ENCODE measurements at regions not wholly inside any gene's neighbourhood (a gene's known extent, or its start where the extent isn't known, plus 50 kb on each side); places are given as distances from the start of the nearest gene placed in this dataset.

- Histone ChIP-seq H3K4me1 (ENCODE audit: insufficient read depth) (peaks cover 40% of the 10 kb centered on the region), H3K9me3 (ENCODE audit: low read depth) (no peaks in the 10 kb centered on the region), H4K20me1 (ENCODE audit: insufficient read depth) (no peaks in the 10 kb centered on the region), H2AFZ (peak overlapping the region; percentile 82), H3K27ac (peak overlapping the region; percentile 85), H3K4me2 (ENCODE audit: unreplicated experiment) (peak overlapping the region; percentile 99), H3K27me3 (replicated peaks; ENCODE audit: insufficient read depth) (no peaks in the 10 kb centered on the region), H3K36me3 (ENCODE audit: low read depth) (no peaks in the 10 kb centered on the region), H3F3A (ENCODE audit: insufficient read depth) (peaks cover 30% of the 10 kb centered on the region), H3K4me3 (peak overlapping the region; percentile 74), H3K9me2 (ENCODE audit: insufficient read depth) (no peaks in the 10 kb centered on the region), H3K79me2 (ENCODE audit: insufficient read depth) (peaks cover 34% of the 10 kb centered on the region), H3K9ac (peak overlapping the region; percentile 75)
- WGBS, 2 experiments (ENCODE audit: low coverage in 1 of 2, low lambda C conversion rate in 2 of 2, missing lambda C conversion rate in 2 of 2), result 0 to 2% methylated on average over 6 of the region's 6 CpGs
- peak; percentile 92 for DNase-seq
- no peak for TF ChIP-seq EZH2phosphoT487 (IDR thresholded peaks at IDR 0.05; ENCODE audit: insufficient read depth, low read depth)
- no peak for TF ChIP-seq EZH2 (IDR thresholded peaks at IDR 0.05; ENCODE audit: insufficient read depth, poor library complexity, severe bottlenecking)
- in situ Hi-C loops (cut with MboI), result no loop called here
Measured at GRCh38 chr21:16535102-16535422, 805.3 kb downstream of the USP25 start.

DNA sequence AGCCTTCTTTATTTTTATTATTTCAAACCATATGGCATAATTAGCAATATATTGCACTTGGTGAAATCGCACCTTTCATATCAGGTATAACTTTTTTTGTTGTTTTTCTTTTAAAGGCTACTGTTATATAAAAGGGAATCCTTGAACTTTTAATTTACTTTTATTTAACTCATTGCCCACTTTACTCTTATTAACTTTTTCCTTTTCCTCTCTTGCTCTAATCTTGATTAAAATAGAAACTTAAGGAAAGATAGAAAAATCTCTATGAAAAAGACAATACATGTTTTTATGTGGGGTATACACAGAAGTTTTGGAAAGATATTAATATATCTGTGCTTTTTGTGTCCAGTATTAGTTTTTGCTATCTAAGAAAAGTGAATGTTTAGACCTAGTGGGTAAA, 805.8 kb downstream of the USP25 start:
- DNase-seq, result no peak
- Histone ChIP-seq H3K27me3 (replicated peaks; ENCODE audit: insufficient read depth) (no peaks in the 10 kb centered on the region), H3K9ac (peak overlapping the region; percentile 75), H3K4me2 (ENCODE audit: unreplicated experiment) (peak overlapping the region; percentile 99), H4K20me1 (ENCODE audit: insufficient read depth) (no peaks in the 10 kb centered on the region), H3K4me3 (peak overlapping the region; percentile 74), H3K79me2 (ENCODE audit: insufficient read depth) (peaks cover 34% of the 10 kb centered on the region), H2AFZ (peak overlapping the region; percentile 82), H3K9me3 (ENCODE audit: low read depth) (no peaks in the 10 kb centered on the region), H3K9me2 (ENCODE audit: insufficient read depth) (no peaks in the 10 kb centered on the region), H3K4me1 (ENCODE audit: insufficient read depth) (peaks cover 40% of the 10 kb centered on the region), H3K27ac (peak overlapping the region; percentile 85), H3K36me3 (ENCODE audit: low read depth) (no peaks in the 10 kb centered on the region), H3F3A (ENCODE audit: insufficient read depth) (peaks cover 30% of the 10 kb centered on the region)
- 0 to 2% methylated on average over 1 of the region's 1 CpG for WGBS, 2 experiments (ENCODE audit: low coverage in 1 of 2, low lambda C conversion rate in 2 of 2, missing lambda C conversion rate in 2 of 2)
- TF ChIP-seq EZH2phosphoT487 (IDR thresholded peaks at IDR 0.05; ENCODE audit: insufficient read depth, low read depth), result no peak
- TF ChIP-seq EZH2 (IDR thresholded peaks at IDR 0.05; ENCODE audit: insufficient read depth, poor library complexity, severe bottlenecking), result no peak
- in situ Hi-C loops (cut with MboI), result no loop called here

DNA sequence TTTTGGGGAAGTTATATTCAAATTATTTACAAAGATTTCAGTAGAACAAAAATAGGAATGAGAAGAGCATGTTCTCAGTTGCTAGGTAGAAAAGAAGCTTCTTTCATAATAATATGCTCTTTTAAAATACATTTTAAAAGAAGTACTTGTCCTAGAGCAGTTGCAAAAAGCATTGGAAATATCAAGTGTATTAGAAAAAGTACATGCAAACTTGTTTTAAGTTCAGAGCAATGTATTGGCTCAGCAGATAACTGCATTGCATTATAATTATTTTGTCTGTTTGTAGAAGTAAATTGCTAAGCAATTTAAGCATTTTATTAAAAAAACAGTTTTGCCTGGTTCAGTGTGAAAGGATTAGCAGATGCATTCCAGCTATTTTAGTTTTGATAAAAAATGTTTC, 806.4 kb downstream of the USP25 start:
- in situ Hi-C loops (cut with MboI), result no loop called here
- H3K79me2 ChIP-seq (ENCODE audit: insufficient read depth), result peaks cover 34% of the 10 kb centered on the region
- peaks cover 30% of the 10 kb centered on the region for H3F3A ChIP-seq (ENCODE audit: insufficient read depth)
- H4K20me1 ChIP-seq (ENCODE audit: insufficient read depth), result no peaks in the 10 kb centered on the region
- peak overlapping the region; percentile 75 for H3K9ac ChIP-seq
- H3K4me1 ChIP-seq (ENCODE audit: insufficient read depth), result peaks cover 40% of the 10 kb centered on the region
- H3K9me3 ChIP-seq (ENCODE audit: low read depth), result no peaks in the 10 kb centered on the region
- DNase-seq, result no peak
- no peaks in the 10 kb centered on the region for H3K36me3 ChIP-seq (ENCODE audit: low read depth)
- H2AFZ ChIP-seq, result peak overlapping the region; percentile 82
- H3K4me2 ChIP-seq (ENCODE audit: unreplicated experiment), result peak overlapping the region; percentile 99
- no peaks in the 10 kb centered on the region for H3K27me3 ChIP-seq (replicated peaks; ENCODE audit: insufficient read depth)
- no peaks in the 10 kb centered on the region for H3K9me2 ChIP-seq (ENCODE audit: insufficient read depth)
- no peak for TF ChIP-seq EZH2phosphoT487 (IDR thresholded peaks at IDR 0.05; ENCODE audit: insufficient read depth, low read depth)
- no peak for TF ChIP-seq EZH2 (IDR thresholded peaks at IDR 0.05; ENCODE audit: insufficient read depth, poor library complexity, severe bottlenecking)
- no peak overlapping the region for H3K27ac ChIP-seq
- H3K4me3 ChIP-seq, result peak overlapping the region; percentile 74

DNA sequence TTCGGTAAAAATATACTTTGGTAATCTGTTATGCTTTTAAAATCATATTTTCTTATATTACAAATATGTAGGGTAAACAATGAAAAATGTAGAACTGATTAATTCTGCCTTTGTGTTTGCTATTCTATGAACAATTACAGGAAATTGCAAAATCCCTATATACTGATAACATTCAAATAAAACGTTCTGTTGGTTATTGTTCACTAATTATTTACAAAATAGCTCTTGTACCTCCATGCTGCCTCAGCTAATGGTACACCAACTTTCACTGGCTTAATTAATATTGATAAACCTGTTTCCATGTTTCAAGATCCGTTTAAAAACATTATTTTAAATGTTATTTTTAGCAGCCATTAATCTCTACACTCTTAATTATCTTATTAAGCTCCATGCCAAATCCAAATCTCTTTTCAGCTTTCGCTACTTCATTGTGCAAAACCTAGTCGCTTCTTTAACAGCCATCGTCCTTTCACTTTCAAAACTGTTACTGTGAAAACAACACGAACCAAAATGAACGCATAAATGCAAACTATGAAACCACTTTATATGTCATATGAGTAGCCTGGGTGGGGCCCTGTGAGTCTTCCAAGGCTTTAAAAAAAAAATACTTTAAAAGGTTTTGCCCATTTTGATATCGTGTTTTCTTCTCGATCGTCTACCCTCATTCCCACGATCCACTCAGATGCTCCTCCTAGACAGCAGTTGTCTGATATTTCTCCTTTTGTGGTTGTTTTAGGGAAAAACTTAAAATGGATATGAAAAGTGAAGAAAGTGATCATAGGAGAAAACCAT, 807.1 kb downstream of the USP25 start:
- H3K9me3 ChIP-seq (ENCODE audit: low read depth), result no peaks in the 10 kb centered on the region
- H4K20me1 ChIP-seq (ENCODE audit: insufficient read depth), result no peaks in the 10 kb centered on the region
- no peaks in the 10 kb centered on the region for H3K27me3 ChIP-seq (replicated peaks; ENCODE audit: insufficient read depth)
- H3K4me3 ChIP-seq, result peak overlapping the region; percentile 74
- H3K79me2 ChIP-seq (ENCODE audit: insufficient read depth), result peaks cover 28% of the 10 kb centered on the region
- in situ Hi-C loops (cut with MboI), result no loop called here
- peak overlapping the region; percentile 75 for H3K9ac ChIP-seq
- H3K4me1 ChIP-seq (ENCODE audit: insufficient read depth), result peaks cover 40% of the 10 kb centered on the region
- no peaks in the 10 kb centered on the region for H3K9me2 ChIP-seq (ENCODE audit: insufficient read depth)
- H3F3A ChIP-seq (ENCODE audit: insufficient read depth), result peaks cover 30% of the 10 kb centered on the region
- TF ChIP-seq EZH2 (IDR thresholded peaks at IDR 0.05; ENCODE audit: insufficient read depth, poor library complexity, severe bottlenecking) (no peak), EZH2phosphoT487 (IDR thresholded peaks at IDR 0.05; ENCODE audit: insufficient read depth, low read depth) (no peak)
- no peak for DNase-seq
- no peaks in the 10 kb centered on the region for H3K36me3 ChIP-seq (ENCODE audit: low read depth)
- peak overlapping the region; percentile 99 for H3K4me2 ChIP-seq (ENCODE audit: unreplicated experiment)
- 74 to 75% methylated on average over 12 of the region's 12 CpGs for WGBS, 2 experiments (ENCODE audit: low coverage in 1 of 2, low lambda C conversion rate in 2 of 2, missing lambda C conversion rate in 2 of 2)
- no peak overlapping the region for H2AFZ ChIP-seq
- no peak overlapping the region for H3K27ac ChIP-seq

All from GM23248 (cell line).